ENCODE measurements at regions not wholly inside any gene's neighbourhood (a gene's known extent, or its start where the extent isn't known, plus 50 kb on each side); places are given as distances from the start of the nearest gene placed in this dataset.

- no peak for DNase-seq
Measured at GRCh38 chr4:98758182-98758581, 99.8 kb upstream of the TSPAN5 start.

DNA sequence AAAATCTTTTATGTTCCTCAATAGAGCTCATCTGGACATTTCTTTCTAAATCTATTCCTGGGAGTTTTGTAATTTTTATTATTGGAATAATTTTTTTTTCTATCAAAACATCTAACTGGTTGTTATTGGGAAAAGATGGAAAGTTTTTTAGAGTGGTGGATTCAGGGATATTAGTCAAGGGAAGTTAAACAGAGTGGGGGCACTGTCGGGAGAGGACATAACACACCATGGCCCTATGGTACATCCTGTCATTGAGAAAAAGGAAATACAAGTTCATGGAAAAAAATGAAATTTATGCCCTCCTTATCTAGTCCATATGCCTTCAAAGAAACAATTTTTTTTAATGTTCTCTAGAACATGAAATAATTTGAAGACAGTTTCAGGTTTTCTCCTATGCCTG, 96.3 kb upstream of the TSPAN5 start:
- no peak for DNase-seq

DNA sequence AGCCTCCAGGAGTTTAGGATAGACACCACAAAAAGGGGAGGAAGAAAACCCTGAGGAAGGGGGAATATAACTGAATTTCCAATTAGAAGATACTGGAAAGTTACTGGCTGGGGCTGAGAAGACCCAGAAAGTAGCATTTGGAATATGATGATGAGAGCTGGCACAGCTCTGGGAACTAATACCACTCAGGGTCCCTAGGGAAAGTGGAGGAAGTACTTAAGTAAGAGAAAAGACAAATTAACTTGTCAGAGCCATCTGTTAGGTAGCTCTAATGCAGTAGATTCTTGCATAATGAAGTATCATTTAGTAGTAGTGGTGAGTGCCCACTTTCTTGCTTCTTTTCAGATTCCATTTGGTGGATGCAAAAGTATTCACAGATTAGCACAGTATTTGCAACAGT, 90.8 kb upstream of the TSPAN5 start:
- DNase-seq: no peak

DNA sequence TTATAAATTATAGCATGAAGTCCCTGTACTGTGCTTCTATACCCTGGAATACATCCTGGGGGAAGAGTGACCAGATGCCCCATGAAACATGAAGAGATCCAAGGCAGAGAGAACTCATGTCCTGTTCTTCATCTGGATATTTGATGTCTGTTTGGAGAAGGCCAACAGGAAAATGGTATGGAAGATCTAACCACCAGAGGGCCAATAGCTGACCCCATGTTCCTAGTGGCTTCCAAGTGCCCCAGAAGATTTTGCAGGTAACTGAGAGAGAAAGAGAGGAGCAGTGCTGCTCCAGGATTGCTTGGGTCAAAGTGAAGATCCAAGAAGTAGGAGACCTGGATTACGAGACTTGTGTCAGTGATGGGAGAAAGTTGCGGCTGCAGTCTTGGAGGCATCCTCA, 90.2 kb upstream of the TSPAN5 start:
- DNase-seq: no peak

- DNase-seq: no peak
Measured at GRCh38 chr4:98747393-98748091, 89.1 kb upstream of the TSPAN5 start.

- DNase-seq: no peak
Measured at GRCh38 chr4:98746936-98747335, 88.5 kb upstream of the TSPAN5 start.

DNA sequence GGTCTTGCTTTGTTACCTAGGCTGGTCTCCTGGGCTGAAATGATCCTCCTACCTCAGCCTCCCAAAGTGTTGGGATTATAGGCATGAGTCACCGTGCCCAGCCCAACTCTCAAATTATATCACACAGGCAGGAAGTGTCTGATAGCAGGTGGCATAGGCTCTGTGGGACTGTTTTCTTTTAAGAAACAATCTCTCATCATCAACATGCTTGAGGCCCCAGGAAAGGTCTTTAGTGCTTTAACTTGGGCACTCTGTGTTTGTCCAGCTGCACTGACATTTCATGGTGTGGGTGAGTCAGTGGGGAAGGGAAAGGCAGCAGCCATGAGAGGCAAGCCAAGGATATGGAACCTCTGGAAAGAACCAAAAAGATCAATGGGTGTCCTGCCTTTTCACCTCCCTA, 88.1 kb upstream of the TSPAN5 start:
- DNase-seq: no peak

- DNase-seq: no peak
Measured at GRCh38 chr4:98745366-98745765, 87.0 kb upstream of the TSPAN5 start.

DNA sequence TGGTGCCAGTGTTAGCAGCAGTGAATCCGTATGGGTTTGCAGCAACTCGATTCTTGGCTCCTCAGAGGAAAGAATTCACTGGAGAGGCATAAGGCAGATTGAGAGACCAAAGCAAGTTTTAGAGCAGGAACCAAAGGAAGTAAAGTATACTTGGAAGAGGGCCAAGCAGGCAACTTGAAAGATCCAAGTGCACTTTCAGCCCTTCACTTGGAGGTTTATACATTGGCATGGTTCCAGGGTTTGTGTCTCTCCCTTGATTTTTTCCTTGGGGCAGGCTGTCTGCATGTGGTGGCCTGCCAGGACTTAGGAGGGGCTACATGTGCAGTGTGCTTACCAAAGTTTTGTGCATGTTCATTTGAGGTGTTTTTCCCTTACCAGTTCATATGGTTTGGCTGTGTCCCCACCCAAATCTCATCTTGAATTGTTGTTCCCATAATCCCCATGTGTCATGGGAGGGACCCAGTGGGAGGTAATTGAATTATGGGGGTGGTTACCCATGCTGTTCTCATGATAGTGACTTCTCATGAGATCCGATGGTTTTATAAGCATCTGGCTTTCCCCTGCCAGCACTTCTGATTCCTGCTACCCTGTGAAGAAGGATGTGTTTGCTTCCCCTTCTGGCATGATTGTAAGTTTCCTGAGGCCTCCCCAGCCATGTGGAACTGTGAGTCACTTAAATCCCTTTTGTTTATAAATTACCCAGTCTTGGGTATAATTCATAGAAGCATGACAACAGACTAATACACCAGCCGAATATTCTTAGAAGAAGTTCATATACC, 86.2 kb upstream of the TSPAN5 start:
- no peak for DNase-seq

- no peak for DNase-seq
Measured at GRCh38 chr4:98741952-98742351, 83.5 kb upstream of the TSPAN5 start.

- no peak for DNase-seq
Measured at GRCh38 chr4:98739751-98740150, 81.3 kb upstream of the TSPAN5 start.

- no peak for DNase-seq
Measured at GRCh38 chr4:98733601-98734000, 75.2 kb upstream of the TSPAN5 start.

GRCh38 chr4:98728871-98729270, 70.5 kb upstream of the TSPAN5 start:
- no peak for DNase-seq

GRCh38 chr4:98728433-98728832, 70.0 kb upstream of the TSPAN5 start:
- DNase-seq: no peak

GRCh38 chr4:98722000-98722399, 63.6 kb upstream of the TSPAN5 start:
- DNase-seq: no peak

DNA sequence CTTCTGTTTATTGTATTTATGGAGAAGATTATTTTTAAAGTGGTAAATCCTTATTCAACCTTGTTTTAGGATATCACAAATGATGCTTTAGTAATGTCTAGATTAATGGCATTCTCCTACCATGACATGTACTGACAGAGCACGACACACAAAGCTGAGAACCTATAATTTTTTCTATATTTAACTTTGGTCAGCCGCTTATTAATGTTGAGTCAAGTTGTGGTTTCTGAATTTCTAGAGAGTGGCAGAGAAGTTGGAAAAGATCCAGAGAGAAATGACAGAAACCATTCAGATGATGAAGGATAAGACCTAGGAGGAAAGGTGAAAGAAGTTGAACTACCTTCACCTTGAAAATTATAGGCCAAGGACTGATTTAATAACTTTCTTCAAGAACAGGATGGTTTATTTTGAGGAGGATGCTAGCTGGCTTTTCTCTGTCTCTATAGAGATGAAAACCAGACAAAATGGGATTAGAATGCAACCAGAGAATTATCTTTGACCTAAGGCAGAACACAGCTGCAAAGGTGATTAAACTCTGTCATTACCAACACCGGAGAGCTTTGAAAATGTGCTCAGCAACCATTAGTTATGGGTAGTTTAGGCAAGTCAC, 62.6 kb upstream of the TSPAN5 start:
- DNase-seq: no peak

DNA sequence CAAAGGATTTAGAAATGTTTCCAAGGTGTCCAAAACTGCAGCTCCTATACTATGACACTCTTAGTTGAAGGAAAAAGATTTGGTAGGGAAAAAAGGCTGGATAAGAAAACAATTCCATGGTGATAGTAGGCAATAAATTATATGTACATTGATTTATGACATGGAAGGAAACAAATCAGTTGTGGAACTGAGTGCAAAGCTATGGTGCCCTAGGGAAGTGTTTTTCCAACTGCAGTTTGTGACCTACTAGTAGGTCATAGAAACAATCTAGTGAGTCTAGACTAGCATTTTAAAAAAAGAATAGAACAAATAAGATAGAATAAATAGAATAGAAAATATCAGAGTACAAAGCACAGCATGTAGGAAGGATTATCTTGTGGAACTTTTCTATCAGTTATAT, 58.4 kb upstream of the TSPAN5 start:
- no peak for DNase-seq

GRCh38 chr4:98712607-98713006, 54.2 kb upstream of the TSPAN5 start:
- DNase-seq: no peak

DNA sequence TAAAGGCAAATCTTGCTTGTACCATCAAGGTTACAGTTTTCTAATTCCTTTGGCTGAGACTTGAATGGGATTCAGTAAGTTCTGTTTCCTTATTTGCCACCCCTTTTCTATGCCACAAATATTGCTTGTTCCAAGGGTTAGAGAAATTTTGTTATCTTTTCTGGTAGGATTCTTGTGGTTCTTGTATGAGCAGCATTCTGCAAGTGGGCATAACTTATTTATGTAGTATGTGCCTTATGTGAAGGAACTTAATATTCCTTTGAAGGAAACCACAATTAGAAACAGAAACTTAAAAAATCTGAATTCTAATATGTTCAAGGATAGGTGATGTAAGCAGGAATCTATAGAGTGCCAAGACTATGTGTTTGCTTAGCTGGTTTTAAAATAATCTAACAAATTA, 53.1 kb upstream of the TSPAN5 start:
- DNase-seq: no peak

GRCh38 chr4:98710831-98711230, 52.4 kb upstream of the TSPAN5 start:
- no peak for DNase-seq

Data from activated CD4-positive, alpha-beta T cell treated with anti-CD3 and anti-CD28 coated beads, Interleukin-2, amount 50 U/mL, for 4 hours (primary cell).